Fibroblast of skin of abdomen (primary cell): ENCODE measurements at regions not wholly inside any gene's neighbourhood (a gene's known extent, or its start where the extent isn't known, plus 50 kb on each side); places are given as distances from the start of the nearest gene placed in this dataset.
A peak's percentile ranks its signal among the peaks of the same experiment; 100 is the strongest.
"Not testable (repeated sequence)": the region's sequence is repeated elsewhere in the genome, so short reads cannot be mapped to it uniquely, and the experiment has no call there.

ENCODE experiments used
- DNase-seq: peaks from one replicate; pipeline ENCODE4 v3.0.0-alpha.2; 2013

GRCh38 chr1:221204055-221204833 lies 325.0 kb downstream of the HLX start:
- no peak for DNase-seq

- no peak for DNase-seq
These were observed 326.8 kb downstream of the HLX start for GRCh38 chr1:221206076-221206475.

- no peak for DNase-seq
These were observed 333.7 kb downstream of the HLX start for GRCh38 chr1:221212926-221213325.

GRCh38 chr1:221217029-221217428 lies 337.8 kb downstream of the HLX start:
- peak; percentile 44 for DNase-seq

GRCh38 chr1:221223281-221223680 lies 344.0 kb downstream of the HLX start:
- no peak for DNase-seq

- DNase-seq = no peak
These were observed 348.2 kb downstream of the HLX start for GRCh38 chr1:221227460-221227859.

GRCh38 chr1:221227872-221228337 lies 348.7 kb downstream of the HLX start:
- no peak for DNase-seq

- DNase-seq = no peak
These were observed 349.4 kb downstream of the HLX start for GRCh38 chr1:221228594-221228993.

GRCh38 chr1:221230605-221231004 lies 351.4 kb downstream of the HLX start:
- DNase-seq = no peak

GRCh38 chr1:221234791-221235190 lies 355.5 kb downstream of the HLX start:
- peak; percentile 21 for DNase-seq

- DNase-seq = no peak
These were observed 358.3 kb downstream of the HLX start for GRCh38 chr1:221237587-221237986.

- no peak for DNase-seq
These were observed 359.9 kb downstream of the HLX start for GRCh38 chr1:221239181-221239580.

GRCh38 chr1:221239792-221240191 lies 360.5 kb downstream of the HLX start:
- DNase-seq = peak; percentile 31

GRCh38 chr1:221240690-221241089 lies 361.4 kb downstream of the HLX start:
- DNase-seq = no peak

- no peak for DNase-seq
These were observed 361.9 kb downstream of the HLX start for GRCh38 chr1:221241157-221241556.

- DNase-seq = no peak
These were observed 362.3 kb downstream of the HLX start for GRCh38 chr1:221241592-221241991.

GRCh38 chr1:221246067-221246466 lies 366.8 kb downstream of the HLX start:
- no peak for DNase-seq

- no peak for DNase-seq
These were observed 367.6 kb downstream of the HLX start for GRCh38 chr1:221246628-221247415.

GRCh38 chr1:221251580-221251979 lies 372.3 kb downstream of the HLX start:
- no peak for DNase-seq

GRCh38 chr1:221254813-221255212 lies 375.6 kb downstream of the HLX start:
- DNase-seq = no peak

- no peak for DNase-seq
These were observed 377.5 kb downstream of the HLX start for GRCh38 chr1:221256773-221257172.

GRCh38 chr1:221257548-221257947 lies 378.3 kb downstream of the HLX start:
- not testable (repeated sequence) for DNase-seq

- not testable (repeated sequence) for DNase-seq
These were observed 383.4 kb downstream of the HLX start for GRCh38 chr1:221262677-221263076.
